ENCODE measurements at regions not wholly inside any gene's neighbourhood (a gene's known extent, or its start where the extent isn't known, plus 50 kb on each side); places are given as distances from the start of the nearest gene placed in this dataset.

- no peak for DNase-seq
These were observed 139.5 kb downstream of the CTTN start for GRCh38 chr11:70537576-70538571.

- no peak for DNase-seq
These were observed 140.5 kb downstream of the CTTN start for GRCh38 chr11:70538641-70539359.

DNA sequence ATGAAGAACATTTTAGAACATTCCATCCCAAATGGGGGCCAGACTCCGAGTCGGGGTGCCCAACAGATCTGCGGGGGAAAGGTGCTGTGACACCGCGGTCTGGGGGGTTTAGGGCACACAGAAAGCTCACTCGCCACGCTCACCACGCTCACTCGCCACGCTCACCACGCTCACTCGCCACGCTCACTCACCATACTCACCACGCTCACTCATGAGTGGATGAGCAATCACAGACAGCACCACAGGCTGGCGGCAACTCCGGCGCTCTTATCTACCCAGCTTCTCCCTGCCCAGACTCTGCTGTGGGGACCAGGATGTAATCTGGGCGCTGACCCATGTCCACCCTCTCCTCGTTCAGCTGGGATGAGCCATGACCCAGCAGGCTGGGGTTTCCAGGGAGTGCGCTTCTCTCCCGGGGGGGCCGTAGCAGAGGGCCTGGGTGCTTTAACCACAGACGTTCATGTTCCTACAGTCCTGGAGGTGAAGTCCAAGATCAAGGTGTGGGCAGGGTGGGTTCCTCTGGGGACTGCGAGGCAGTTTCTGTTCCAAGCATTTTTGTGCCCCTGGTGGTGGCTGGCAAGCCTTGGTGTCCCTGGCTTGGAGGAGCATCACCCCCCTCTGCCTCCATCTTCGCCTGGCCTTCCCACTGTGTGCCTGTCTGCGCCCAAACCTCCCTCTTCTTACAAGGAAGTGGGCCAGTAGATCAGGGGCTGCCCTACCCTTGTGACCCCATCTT, 141.2 kb downstream of the CTTN start:
- DNase-seq: no peak

DNA sequence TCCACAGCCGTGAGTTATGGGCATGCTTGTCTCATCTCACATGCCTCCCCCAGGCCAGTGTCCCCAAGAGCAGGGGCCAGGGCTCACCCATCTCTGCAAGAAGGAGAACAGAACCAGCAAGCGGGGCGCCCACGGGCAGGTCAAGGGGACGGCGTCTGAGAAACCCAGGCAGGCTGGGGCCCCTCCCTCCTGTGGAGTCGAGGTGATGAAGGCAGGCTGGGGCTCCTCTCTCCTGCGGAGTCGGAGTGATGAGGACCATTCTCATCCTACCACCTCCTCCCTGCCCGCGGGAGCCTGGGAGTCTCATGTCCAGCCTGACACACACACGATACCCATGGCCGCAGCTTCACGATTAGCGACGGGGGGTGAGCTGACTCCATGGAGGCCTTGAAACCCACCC, 141.9 kb downstream of the CTTN start:
- no peak for DNase-seq

DNA sequence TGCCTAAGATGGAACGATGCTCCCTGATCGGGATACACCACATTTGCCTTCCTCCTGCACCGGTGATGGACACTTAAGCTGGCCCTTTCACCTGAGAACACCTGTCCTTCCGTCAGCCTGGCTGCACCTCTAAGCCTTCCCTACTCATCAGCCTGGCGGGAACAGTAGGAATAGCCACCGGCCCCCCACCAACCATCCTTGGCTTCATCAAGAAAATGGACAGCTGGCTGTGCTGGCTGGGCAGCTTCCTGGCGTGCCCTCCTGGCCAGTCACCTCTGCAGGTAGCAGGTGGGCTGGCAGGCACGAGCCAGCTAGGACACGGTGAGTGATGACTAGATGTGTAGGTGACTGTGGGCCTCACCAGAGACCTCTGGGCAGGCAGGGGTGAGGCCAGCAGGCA, 142.8 kb downstream of the CTTN start:
- no peak for DNase-seq

DNA sequence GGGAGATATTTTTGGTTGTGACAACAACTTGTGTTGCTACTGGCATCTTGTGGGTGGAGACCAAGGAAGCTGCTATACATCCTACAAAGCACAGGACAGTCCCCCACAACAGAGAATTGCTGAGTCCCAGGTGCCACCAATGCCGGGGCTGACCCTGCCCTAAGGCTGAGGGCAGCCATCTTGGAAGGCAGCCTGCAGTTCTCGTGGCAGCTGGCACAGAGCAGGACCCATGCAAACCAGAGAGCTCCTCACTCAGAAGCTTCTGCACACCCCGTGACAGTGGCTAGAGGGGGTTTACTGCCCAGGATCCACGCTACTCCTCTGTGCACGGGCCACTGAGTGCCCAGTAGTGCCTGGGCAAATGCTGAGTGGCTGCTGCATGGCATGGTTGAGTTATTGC, 143.4 kb downstream of the CTTN start:
- no peak for DNase-seq

DNA sequence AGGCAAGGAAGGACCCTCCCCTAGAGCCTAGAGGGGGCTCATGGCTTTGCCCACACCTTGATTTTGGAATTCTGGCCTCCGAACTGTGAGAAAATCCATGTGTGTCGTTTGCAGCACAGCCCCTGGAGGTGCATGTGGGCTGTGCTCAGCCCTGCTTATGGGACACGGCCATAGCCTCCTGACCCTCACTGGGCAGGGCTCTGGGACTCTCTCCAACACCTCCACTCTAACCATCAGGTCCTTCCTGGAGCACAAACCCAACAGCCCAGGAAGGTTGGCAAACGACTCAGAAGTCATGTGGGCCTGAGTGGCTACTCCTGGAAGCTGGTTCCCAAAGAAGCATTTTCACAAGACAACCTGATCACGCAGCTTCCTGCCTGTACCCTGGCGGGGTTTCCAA, 144.1 kb downstream of the CTTN start:
- no peak for DNase-seq

- DNase-seq: no peak
These were observed 144.5 kb downstream of the CTTN start for GRCh38 chr11:70542811-70543210.

GRCh38 chr11:70543611-70544010, 145.3 kb downstream of the CTTN start:
- DNase-seq: no peak

DNA sequence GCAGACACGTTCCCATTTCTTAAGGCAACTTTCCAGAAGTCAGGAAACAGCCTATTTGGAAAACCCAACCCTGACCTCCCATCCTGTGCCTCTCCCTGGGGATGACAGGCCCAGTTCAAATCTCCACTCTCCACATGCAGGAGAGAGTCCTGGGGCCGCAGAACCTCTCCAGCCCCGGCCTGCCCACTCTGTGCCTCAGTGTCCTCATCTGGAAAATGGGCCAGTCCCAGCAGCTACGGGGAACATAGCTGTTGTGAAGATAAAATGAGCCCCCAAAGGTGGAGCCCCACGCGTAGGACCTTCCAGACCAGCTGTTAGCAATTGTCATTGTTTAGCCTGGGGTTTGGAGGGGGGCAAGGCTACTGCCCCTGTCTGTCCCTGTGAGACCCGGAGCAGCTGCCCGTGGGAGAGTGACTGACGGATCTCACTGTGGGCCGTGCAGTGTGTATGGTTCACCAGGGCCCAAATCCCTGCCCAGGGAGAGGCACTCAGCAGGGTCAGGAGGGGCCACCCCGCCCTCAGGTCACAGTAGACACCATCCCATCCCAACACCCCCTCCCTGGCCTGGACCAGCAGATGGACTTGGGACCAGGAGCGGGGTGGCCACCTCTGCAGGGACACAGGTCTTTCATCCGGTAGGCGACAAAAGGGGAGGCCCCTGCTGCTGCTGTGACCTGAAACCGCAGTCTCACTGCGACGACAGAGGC, 145.9 kb downstream of the CTTN start:
- DNase-seq: no peak

DNA sequence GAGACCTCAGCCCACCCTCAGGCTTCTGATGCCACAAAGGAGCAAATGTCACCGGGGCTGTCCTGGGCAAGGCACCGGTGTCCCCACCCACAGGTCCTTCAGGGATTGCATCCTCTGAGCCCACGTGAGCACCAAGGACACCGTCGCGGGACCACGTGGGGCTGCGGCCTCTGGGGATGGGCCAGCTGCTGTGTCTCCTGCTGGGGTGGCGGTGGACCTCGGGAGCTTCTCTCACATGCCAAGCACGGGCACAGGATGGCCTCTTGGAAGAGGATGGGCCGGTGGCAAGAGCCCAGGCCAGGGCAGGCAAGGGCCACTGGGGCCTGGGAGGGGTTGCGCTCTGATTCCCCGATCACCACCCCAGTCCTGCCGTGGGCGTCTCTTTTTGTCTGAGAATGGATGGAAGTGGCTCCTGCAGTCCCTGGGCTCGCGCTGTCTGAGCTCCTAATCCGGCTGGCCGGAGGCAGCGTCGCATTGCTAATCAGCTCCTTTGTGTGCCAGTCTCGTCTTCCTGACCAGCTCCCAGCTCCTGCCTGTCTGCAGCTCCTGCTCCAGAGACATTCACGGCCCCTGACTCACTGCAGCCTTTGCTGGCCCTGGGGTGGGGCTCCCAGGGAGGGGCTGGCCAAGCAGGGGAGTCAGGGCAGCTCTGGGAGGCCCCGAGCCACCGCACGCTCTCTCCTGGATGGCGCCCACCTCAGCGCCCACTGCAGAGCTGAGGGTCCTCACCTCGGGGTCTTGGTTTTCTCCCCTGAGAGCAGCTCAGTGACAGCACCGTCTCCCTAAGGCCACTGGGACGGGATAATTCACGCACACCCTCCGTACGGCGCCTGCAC, 146.7 kb downstream of the CTTN start:
- no peak for DNase-seq

GRCh38 chr11:70545610-70545912, 147.2 kb downstream of the CTTN start:
- no peak for DNase-seq

DNA sequence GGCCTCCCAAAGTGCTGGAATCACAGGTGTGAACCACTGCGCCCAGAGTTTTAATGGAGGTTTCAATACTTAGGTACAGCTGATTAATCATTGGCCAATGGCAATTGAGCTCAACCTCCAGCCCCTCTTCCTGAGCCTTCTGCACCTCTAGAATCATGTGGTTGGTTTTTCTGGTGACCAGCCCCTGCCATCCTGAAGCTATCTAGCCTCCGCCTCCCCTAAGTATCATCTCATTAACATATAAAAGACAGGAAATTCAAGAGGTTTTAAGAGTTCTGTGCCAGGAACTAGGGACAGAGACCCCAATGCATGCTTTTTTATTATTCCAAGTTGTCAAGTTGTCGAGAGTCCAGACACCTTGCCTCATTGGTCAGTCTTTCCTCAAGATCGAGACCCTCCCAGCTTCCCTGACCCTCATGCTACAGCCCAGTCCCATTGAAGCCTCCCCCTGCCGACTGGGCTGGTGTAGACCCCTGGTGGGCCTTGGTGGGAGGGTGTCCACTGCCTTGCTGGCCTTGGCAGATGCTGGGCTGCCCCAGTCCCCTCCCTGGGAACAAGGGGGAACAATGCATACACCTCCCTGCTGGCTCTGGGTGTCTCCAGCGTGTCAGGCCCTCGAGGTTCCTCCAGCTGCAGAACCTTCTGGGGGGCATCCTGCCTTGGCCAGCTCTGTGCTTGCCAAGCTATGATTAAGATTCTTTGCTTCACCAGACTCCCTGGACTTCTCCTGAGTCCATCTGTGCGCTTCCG, 148.0 kb downstream of the CTTN start:
- no peak for DNase-seq

DNA sequence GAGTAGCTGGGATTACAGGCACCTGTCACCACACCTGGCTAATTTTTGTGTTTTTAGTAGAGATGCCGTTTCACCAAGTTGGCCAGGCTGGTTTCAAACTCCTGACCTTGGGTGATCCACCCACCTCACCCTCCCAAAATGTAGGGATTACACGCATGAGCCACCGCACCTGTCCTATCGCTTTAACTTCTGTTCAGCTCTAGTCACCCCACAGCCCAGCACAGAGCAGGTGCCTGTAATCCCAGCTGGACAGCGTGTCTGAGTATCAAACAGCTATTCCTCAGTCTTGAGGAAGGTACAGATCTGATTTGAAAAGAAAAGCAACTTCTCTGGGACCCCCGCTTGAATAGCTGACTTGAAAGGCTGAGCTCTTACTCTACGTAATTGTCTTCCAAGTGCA, 149.1 kb downstream of the CTTN start:
- no peak for DNase-seq

- no peak for DNase-seq
These were observed 149.7 kb downstream of the CTTN start for GRCh38 chr11:70547821-70548670.

DNA sequence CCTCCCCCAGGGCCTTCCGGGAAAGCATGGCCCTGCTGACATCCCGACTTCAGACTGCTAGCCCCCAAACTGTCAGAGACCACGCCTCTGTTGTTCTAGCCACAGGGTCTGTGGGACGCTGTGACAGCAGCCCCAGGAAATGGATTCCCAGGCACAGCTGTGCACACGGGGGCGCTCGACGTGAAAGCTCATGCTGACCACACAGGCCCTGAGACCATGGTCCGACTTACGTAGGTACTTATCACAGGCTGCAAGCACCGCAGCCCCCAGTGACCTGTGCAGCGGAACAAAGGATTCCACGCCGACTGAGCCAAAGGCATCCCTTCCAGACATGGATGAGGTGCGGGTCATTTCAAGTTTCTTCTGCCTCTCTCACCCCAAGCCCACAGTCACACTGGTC, 150.6 kb downstream of the CTTN start:
- DNase-seq: no peak

- no peak for DNase-seq
These were observed 151.1 kb downstream of the CTTN start for GRCh38 chr11:70549386-70549785.

- DNase-seq: no peak
These were observed 151.5 kb downstream of the CTTN start for GRCh38 chr11:70549796-70550195.

- DNase-seq: no peak
These were observed 152.3 kb downstream of the CTTN start for GRCh38 chr11:70550456-70551195.
